H1 (cell line): ENCODE measurements at regions not wholly inside any gene's neighbourhood (a gene's known extent, or its start where the extent isn't known, plus 50 kb on each side); places are given as distances from the start of the nearest gene placed in this dataset.

ENCODE experiments used
- CTCF ChIA-PET: fragments of 300-600 bp; sonication (Branson Sonifier 250); formaldehyde crosslinking; loops from one replicate; lab custom pipeline; 2021; ENCODE audit not compliant: partially characterized antibody; lab: Charles Lee
- POLR2A ChIA-PET: fragments of 300-600 bp; sonication (Branson Sonifier 250); formaldehyde crosslinking; loops from one replicate; lab custom pipeline; 2021; ENCODE audit warnings: inconsistent platforms; ENCODE audit not compliant: partially characterized antibody; lab: Charles Lee
- DNase-seq, 2 experiments: peaks; one replicate each; pipeline versions ENCODE4 v3.0.0 to v3.0.0-alpha.2; 2010 to 2022; ENCODE audit warnings: low spot score in 2 of 2, low read depth in 1 of 2, mixed read lengths in 1 of 2
- FAIRE-seq: peaks from 2 replicates; lab custom pipeline; 2011; peaks lifted over from hg19 to GRCh38; lab: Jason Lieb, UNC
- H2AFZ ChIP-seq: 2 replicates; pipeline ENCODE4 v1.8.1; 2012; ENCODE audit warnings: low read length, inconsistent platforms
- H2AK5ac ChIP-seq: 2 replicates; pipeline ENCODE4 v1.6.1; 2013; ENCODE audit warnings: low read depth, low read length
- H2BK120ac ChIP-seq: replicated peaks from 2 replicates; pipeline ENCODE3; 2013; ENCODE audit warnings: low read depth, low read length, inconsistent platforms
- H2BK12ac ChIP-seq: 2 replicates; pipeline ENCODE4 v1.6.1; 2013; ENCODE audit warnings: low read depth, low read length
- H2BK15ac ChIP-seq: 2 replicates; pipeline ENCODE4 v1.6.1; 2013; ENCODE audit warnings: low read length
- H2BK20ac ChIP-seq: 2 replicates; pipeline ENCODE4 v1.6.1; 2013; ENCODE audit warnings: low read length
- H2BK5ac ChIP-seq: 2 replicates; pipeline ENCODE4 v1.6.1; 2013; ENCODE audit warnings: low read depth, low read length
- H3K14ac ChIP-seq: 2 replicates; pipeline ENCODE4 v1.6.1; 2013; ENCODE audit warnings: inconsistent platforms; ENCODE audit not compliant: insufficient read length
- H3K18ac ChIP-seq: 2 replicates; pipeline ENCODE4 v1.6.1; 2013; ENCODE audit warnings: low read length; ENCODE audit errors: extremely low read depth
- H3K23ac ChIP-seq: 2 replicates; pipeline ENCODE4 v1.6.1; 2013; ENCODE audit warnings: inconsistent platforms; ENCODE audit not compliant: insufficient read length
- H3K23me2 ChIP-seq: 2 replicates; pipeline ENCODE4 v1.6.1; 2013; ENCODE audit warnings: low read depth, low read length
- H3K27ac ChIP-seq: 2 replicates; pipeline ENCODE4 v1.6.1; 2011; ENCODE audit warnings: low read depth, low read length, inconsistent platforms
- H3K27me3 ChIP-seq, 4 experiments: replicated peaks in 1 of 4; 1 replicate in 1 of 4; 2 replicates in 3 of 4; pipeline versions ENCODE4 v1.6.1 to v1.8.1; 2011 to 2013; ENCODE audit warnings: low read length in 3 of 4, mild to moderate bottlenecking in 3 of 4, inconsistent platforms in 2 of 4, mixed read lengths in 2 of 4, moderate library complexity in 1 of 4; ENCODE audit not compliant: control insufficient read depth in 3 of 4, insufficient read depth in 3 of 4; ENCODE audit errors: extremely low read depth in 1 of 4
- H3K36me3 ChIP-seq, 4 experiments: 2 replicates each; pipeline versions ENCODE4 v1.6.1 to v1.8.1; 2011 to 2013; ENCODE audit warnings: mild to moderate bottlenecking in 4 of 4, low read length in 3 of 4, moderate library complexity in 2 of 4, control low read depth in 1 of 4, inconsistent platforms in 1 of 4; ENCODE audit not compliant: insufficient read depth in 4 of 4, control insufficient read depth in 2 of 4
- H3K4ac ChIP-seq: replicated peaks from 2 replicates; pipeline ENCODE3; 2013; ENCODE audit warnings: low read length, low read depth, mixed read lengths, inconsistent platforms; ENCODE audit not compliant: insufficient read length
- H3K4me1 ChIP-seq, 4 experiments: replicated peaks in 1 of 4; 1 replicate in 1 of 4; 2 replicates in 3 of 4; pipeline versions ENCODE4 v1.6.1 to v1.8.1; 2011 to 2013; ENCODE audit warnings: low read length in 3 of 4, inconsistent platforms in 2 of 4, mixed read lengths in 1 of 4; ENCODE audit not compliant: insufficient read depth in 4 of 4, control insufficient read depth in 3 of 4
- H3K4me2 ChIP-seq, 2 experiments: 2 replicates each; pipeline versions ENCODE4 v1.6.1 to v1.8.1; 2011 to 2013; ENCODE audit warnings: low read depth in 2 of 2, low read length in 2 of 2, control low read depth in 1 of 2, inconsistent platforms in 1 of 2, mild to moderate bottlenecking in 1 of 2; ENCODE audit not compliant: insufficient read depth in 1 of 2
- H3K4me3 ChIP-seq, 4 experiments: fragments of 200-600, 300-600 bp in 1 of 4; sonication (generic), shearing (Covaris generic), sonication (Bioruptor Twin) in 1 of 4; 2 replicates each; pipeline versions ENCODE4 v1.5.1 to v1.8.1; 2011 to 2016; ENCODE audit warnings: low read length in 4 of 4, low read depth in 3 of 4, control low read depth in 2 of 4, inconsistent platforms in 2 of 4, mild to moderate bottlenecking in 2 of 4, mixed read lengths in 1 of 4, moderate library complexity in 1 of 4; ENCODE audit not compliant: insufficient read depth in 2 of 4; ENCODE audit errors: extremely low read depth in 1 of 4
- H3K56ac ChIP-seq: replicated peaks from 2 replicates; pipeline ENCODE3; 2013; ENCODE audit warnings: low read depth, mild to moderate bottlenecking, mixed read lengths, low read length, inconsistent platforms; ENCODE audit not compliant: insufficient read length
- H3K79me1 ChIP-seq: 2 replicates; pipeline ENCODE4 v1.6.1; 2013; ENCODE audit warnings: low read depth, low read length, control low read depth
- H3K79me2 ChIP-seq, 2 experiments: 2 replicates each; pipeline versions ENCODE4 v1.6.1 to v1.8.1; 2012 to 2013; ENCODE audit warnings: low read length in 2 of 2, mild to moderate bottlenecking in 2 of 2, inconsistent platforms in 1 of 2; ENCODE audit not compliant: insufficient read depth in 2 of 2, control insufficient read depth in 1 of 2
- H3K9ac ChIP-seq, 4 experiments: replicated peaks in 1 of 4; 1 replicate in 1 of 4; 2 replicates in 3 of 4; pipeline versions ENCODE4 v1.6.1 to v1.8.1; 2011 to 2013; ENCODE audit warnings: low read depth in 3 of 4, low read length in 3 of 4, control low read depth in 2 of 4, mild to moderate bottlenecking in 2 of 4, moderate library complexity in 2 of 4, inconsistent platforms in 1 of 4; ENCODE audit errors: extremely low read depth in 1 of 4
- H3K9me3 ChIP-seq, 2 experiments: 2 replicates each; pipeline versions ENCODE4 v1.6.1 to v1.8.1; 2012 to 2013; ENCODE audit warnings: mild to moderate bottlenecking in 2 of 2, moderate library complexity in 2 of 2, control low read depth in 1 of 2, inconsistent platforms in 1 of 2, low read depth in 1 of 2, low read length in 1 of 2, mixed read lengths in 1 of 2; ENCODE audit not compliant: insufficient read depth in 2 of 2
- H4K20me1 ChIP-seq, 2 experiments: replicated peaks in 1 of 2; 2 replicates each; pipeline versions ENCODE3 to v1.8.1; 2011 to 2013; ENCODE audit warnings: inconsistent platforms in 2 of 2, low read length in 2 of 2, mild to moderate bottlenecking in 1 of 2; ENCODE audit not compliant: insufficient read depth in 2 of 2, control insufficient read depth in 1 of 2
- H4K5ac ChIP-seq: 2 replicates; pipeline ENCODE4 v1.6.1; 2013; ENCODE audit warnings: low read length, low read depth, mixed read lengths, inconsistent platforms; ENCODE audit not compliant: insufficient read length
- H4K8ac ChIP-seq: 2 replicates; pipeline ENCODE4 v1.8.0; 2013; ENCODE audit warnings: mild to moderate bottlenecking, moderate library complexity, low read length, inconsistent platforms; ENCODE audit not compliant: insufficient read depth; ENCODE audit errors: extremely low read depth
- H4K91ac ChIP-seq: replicated peaks from 2 replicates; pipeline ENCODE3; 2013; ENCODE audit warnings: low read length, mixed read lengths, inconsistent platforms; ENCODE audit not compliant: insufficient read length
- ATF3 ChIP-seq: IDR thresholded peaks from 2 replicates; pipeline ENCODE4 v1.6.1; 2011; ENCODE audit warnings: low read depth, mild to moderate bottlenecking, low read length; ENCODE audit not compliant: insufficient read depth
- JUND ChIP-seq: IDR thresholded peaks from 2 replicates; pipeline ENCODE4 v1.6.1; 2011; ENCODE audit warnings: mild to moderate bottlenecking, improper control_type of control experiment, low read length
- PHF8 ChIP-seq: fragments of 200-600 bp; sonication (generic); conservative IDR thresholded peaks from 2 replicates; pipeline ENCODE4 v1.7.1; 2012; ENCODE audit warnings: low read depth, mild to moderate bottlenecking, inconsistent platforms, low read length, moderate library complexity
- SRF ChIP-seq: IDR thresholded peaks from 2 replicates; pipeline ENCODE4 v1.6.1; 2011; ENCODE audit warnings: mild to moderate bottlenecking, low read depth, low read length, moderate library complexity
- WGBS, 2 experiments: shearing (Covaris generic) in 1 of 2; methylation state at CpG; one replicate each; pipeline versions ENCODE4 v1.1.6 to v1.1.7; 2013 to 2015; ENCODE audit warnings: low lambda C conversion rate in 2 of 2, mixed read lengths in 2 of 2, inconsistent platforms in 1 of 2, low coverage in 1 of 2, missing lambda C conversion rate in 1 of 2; ENCODE audit not compliant: insufficient replicate concordance in 2 of 2, insufficient coverage in 1 of 2, insufficient read length in 1 of 2; ENCODE audit errors: extremely low coverage in 1 of 2, missing lambda C conversion rate in 1 of 2; 5-methylcytosine and 5-hydroxymethylcytosine counted together

DNA sequence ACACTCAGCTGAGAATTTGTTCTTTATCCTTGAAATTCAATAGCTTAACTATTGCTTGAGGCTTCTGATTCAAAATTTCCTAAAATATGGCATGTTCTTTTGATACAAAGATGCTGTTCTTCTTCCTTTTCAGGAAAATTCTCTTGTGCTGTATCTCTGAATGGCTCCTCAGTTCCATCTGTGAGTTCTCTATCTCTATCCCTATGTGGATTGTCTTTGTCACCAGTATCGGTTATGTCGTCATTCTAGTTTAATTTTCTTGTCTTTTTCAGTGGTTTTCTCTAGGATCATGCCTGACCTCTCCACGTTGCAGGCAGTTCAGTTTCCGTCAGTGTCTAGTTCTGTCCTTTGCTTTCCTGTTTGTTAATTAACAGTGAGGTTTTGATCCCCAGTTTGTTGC, 104.6 kb upstream of the GJB6 start:
- Histone ChIP-seq H3K79me2 (no peaks in the 10 kb centered on the region), H2BK5ac (no peak overlapping the region), H3K4me1 (peaks cover 0 to 9% (median 2%) of the 10 kb centered on the region in 4 experiments; a peak in 4 of 7 replicates), H3K36me3 (no peaks in the 10 kb centered on the region), H3K14ac (no peak overlapping the region), H4K5ac (no peak overlapping the region), H3K4me3 (no peak overlapping the region), H4K91ac (no peak overlapping the region), H3K9ac (no peak overlapping the region), H4K8ac (no peak overlapping the region), H3K23ac (no peak overlapping the region), H2BK20ac (no peak overlapping the region), H3K9me3 (no peaks in the 10 kb centered on the region), H2BK12ac (no peak overlapping the region), H3K27me3 (no peaks in the 10 kb centered on the region; a peak in 1 of 7 replicates), H3K27ac (no peak overlapping the region), H3K18ac (no peak overlapping the region), H2BK15ac (no peak overlapping the region), H2BK120ac (no peak overlapping the region), H3K79me1 (no peaks in the 10 kb centered on the region), H2AFZ (no peak overlapping the region), H3K4me2 (no peak overlapping the region), H3K56ac (no peak overlapping the region), H3K23me2 (no peaks in the 10 kb centered on the region), H2AK5ac (no peak overlapping the region), H4K20me1 (no peaks in the 10 kb centered on the region)
- FAIRE-seq: no peak
- no peak for DNase-seq
- ChIA-PET POLR2A (no interaction called here), CTCF (no interaction called here)
- TF ChIP-seq JUND (no peak), ATF3 (no peak), PHF8 (no peak), SRF (no peak)
- TF ChIP-seq, all 59 proteins: peak for 0
- H3K4ac ChIP-seq: no peak overlapping the region
- WGBS, 2 experiments: 96% methylated on average over 4 of the region's 4 CpGs; no CpG with 5 or more reads in 1 of the 2 experiments
